ENCODE measurements at regions not wholly inside any gene's neighbourhood (a gene's known extent, or its start where the extent isn't known, plus 50 kb on each side); places are given as distances from the start of the nearest gene placed in this dataset.

DNA sequence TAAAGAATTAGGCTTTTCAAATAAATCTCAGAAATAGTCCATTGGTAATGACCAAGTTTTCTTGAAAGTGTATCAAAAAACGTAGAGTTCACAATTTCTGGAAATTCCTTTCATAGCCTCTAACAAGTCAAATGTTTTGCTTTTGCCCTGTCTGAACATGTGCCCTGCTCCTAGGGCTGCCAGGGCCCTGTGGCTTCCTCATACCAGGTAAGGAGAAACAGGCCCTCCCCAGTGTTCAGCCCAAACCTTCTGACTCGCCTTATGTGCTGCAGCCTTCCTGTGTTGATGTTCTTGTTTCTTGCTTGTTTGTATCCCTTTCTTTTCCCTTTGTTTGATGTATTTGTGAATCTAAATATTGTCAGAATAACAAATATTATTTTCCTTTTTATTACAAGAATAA, 146.1 kb upstream of the PACRGL start:
- DNase-seq (ENCODE audit: low spot score), result no peak
- H3K4me3 ChIP-seq (ENCODE audit: severe bottlenecking), result no peak overlapping the region
- peak; percentile 73 for ATAC-seq (ENCODE audit: low read depth)
- TF ChIP-seq, protein P1, sequence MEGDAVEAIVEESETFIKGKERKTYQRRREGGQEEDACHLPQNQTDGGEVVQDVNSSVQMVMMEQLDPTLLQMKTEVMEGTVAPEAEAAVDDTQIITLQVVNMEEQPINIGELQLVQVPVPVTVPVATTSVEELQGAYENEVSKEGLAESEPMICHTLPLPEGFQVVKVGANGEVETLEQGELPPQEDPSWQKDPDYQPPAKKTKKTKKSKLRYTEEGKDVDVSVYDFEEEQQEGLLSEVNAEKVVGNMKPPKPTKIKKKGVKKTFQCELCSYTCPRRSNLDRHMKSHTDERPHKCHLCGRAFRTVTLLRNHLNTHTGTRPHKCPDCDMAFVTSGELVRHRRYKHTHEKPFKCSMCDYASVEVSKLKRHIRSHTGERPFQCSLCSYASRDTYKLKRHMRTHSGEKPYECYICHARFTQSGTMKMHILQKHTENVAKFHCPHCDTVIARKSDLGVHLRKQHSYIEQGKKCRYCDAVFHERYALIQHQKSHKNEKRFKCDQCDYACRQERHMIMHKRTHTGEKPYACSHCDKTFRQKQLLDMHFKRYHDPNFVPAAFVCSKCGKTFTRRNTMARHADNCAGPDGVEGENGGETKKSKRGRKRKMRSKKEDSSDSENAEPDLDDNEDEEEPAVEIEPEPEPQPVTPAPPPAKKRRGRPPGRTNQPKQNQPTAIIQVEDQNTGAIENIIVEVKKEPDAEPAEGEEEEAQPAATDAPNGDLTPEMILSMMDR (IDR thresholded peaks at IDR 0.05; ENCODE audit: poor library complexity, severe bottlenecking), result no peak
- H3K4me1 ChIP-seq (ENCODE audit: insufficient read depth, poor library complexity, severe bottlenecking), result no peaks in the 10 kb centered on the region
- no peaks in the 10 kb centered on the region for H3K27me3 ChIP-seq (ENCODE audit: insufficient read depth, poor library complexity, severe bottlenecking)
- no peak overlapping the region for H3K27ac ChIP-seq (ENCODE audit: poor library complexity, severe bottlenecking)
- no peaks in the 10 kb centered on the region for H3K9me3 ChIP-seq (ENCODE audit: severe bottlenecking)
- no peaks in the 10 kb centered on the region for H3K36me3 ChIP-seq (ENCODE audit: low read depth)

DNA sequence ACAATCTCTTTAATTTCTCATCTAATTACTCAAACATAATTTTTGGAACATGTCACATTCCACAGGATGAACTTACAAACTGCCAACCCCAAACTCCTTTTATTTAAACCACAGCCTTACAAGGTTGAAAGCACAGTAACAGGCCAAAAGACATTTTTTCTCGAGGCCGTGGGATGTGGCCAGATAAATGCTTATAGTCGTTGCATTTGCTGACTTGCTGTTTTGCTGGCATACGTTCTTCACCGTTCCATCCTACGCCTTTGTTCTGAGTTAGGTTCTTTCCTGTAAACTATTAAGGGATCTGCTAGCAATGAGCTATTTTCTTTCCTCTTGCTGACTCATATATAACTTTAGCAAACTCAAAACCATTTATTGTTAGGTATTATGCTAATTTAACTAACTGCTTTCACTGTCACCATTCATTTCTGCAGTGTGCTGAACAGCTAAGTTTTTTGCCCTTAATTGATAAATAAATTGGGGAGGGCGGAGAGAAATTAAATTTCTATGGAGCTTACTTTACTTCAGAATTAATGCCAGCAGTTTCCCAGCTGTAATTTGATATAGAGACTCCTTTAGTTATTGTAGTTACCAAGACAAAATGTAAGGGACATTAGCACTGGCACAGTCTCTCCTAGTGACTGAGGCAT, 135.1 kb upstream of the PACRGL start:
- ATAC-seq (ENCODE audit: low read depth) (no peak), DNase-seq (ENCODE audit: low spot score) (no peak)
- H3K4me1 ChIP-seq (ENCODE audit: insufficient read depth, poor library complexity, severe bottlenecking), result no peaks in the 10 kb centered on the region
- H3K27ac ChIP-seq (ENCODE audit: poor library complexity, severe bottlenecking), result no peak overlapping the region
- H3K4me3 ChIP-seq (ENCODE audit: severe bottlenecking), result no peak overlapping the region
- TF ChIP-seq, protein P1 (IDR thresholded peaks at IDR 0.05; ENCODE audit: poor library complexity, severe bottlenecking), result no peak
- no peaks in the 10 kb centered on the region for H3K27me3 ChIP-seq (ENCODE audit: insufficient read depth, poor library complexity, severe bottlenecking)
- H3K36me3 ChIP-seq (ENCODE audit: low read depth), result no peaks in the 10 kb centered on the region
- H3K9me3 ChIP-seq (ENCODE audit: severe bottlenecking), result no peaks in the 10 kb centered on the region

DNA sequence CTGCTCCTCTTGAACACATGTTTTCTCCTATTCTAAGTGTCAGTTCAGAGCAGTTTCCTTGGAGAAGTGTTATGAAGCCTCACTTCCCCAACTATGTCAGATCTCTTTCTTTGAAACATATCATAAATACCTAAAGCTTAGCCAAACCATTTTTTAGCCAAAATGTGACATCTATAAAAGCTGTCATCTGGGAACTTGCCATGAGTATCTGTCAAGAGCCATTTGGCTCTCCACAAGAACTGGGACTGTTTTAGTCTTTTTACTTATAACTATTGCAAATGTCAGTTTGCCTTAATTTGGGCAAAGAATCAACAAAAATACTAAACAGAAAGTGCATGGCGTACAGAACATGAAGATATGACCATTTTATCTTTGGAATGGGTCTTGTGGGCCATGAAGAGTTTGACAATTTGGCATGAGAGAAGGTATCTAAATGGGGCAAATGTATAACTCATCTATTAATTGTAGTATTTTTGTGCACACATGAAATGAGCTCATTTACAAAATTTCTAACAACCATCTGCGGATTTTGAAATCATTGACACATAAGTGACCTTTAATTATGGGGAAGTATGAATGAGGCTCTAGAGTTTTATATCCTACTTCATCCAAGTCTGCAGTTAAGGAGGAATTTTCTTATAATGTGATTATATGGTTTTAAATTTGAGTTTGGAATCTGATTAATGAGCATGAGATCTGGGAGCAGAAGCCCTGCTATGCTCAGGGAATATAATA, 129.1 kb upstream of the PACRGL start:
- ATAC-seq (ENCODE audit: low read depth) (no peak), DNase-seq (ENCODE audit: low spot score) (no peak)
- Histone ChIP-seq H3K4me1 (ENCODE audit: insufficient read depth, poor library complexity, severe bottlenecking) (no peaks in the 10 kb centered on the region), H3K9me3 (ENCODE audit: severe bottlenecking) (no peaks in the 10 kb centered on the region), H3K27me3 (ENCODE audit: insufficient read depth, poor library complexity, severe bottlenecking) (no peaks in the 10 kb centered on the region), H3K36me3 (ENCODE audit: low read depth) (no peaks in the 10 kb centered on the region), H3K27ac (ENCODE audit: poor library complexity, severe bottlenecking) (no peak overlapping the region), H3K4me3 (ENCODE audit: severe bottlenecking) (no peak overlapping the region)
- TF ChIP-seq, protein P1 (IDR thresholded peaks at IDR 0.05; ENCODE audit: poor library complexity, severe bottlenecking), result no peak

DNA sequence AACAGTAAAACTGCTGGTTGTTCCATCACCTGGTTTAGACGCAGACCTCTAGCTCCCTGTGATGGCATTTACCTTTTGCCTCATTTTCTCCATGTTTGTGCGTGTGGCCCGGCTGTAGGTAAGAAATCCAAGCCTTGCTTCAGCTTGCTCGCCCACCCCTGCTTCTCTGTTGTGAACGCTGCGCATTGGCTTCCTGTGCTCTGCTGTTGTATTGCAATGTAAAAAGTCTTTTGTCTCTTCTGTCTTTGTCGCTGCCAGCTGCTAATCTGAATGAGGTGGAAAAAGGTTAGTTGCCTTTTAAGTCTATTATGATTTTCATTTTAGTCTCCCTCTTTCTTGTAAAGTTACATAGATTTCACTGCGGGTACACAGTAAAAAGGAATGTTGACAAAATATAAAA, 127.3 kb upstream of the PACRGL start:
- TF ChIP-seq, protein P1 (IDR thresholded peaks at IDR 0.05; ENCODE audit: poor library complexity, severe bottlenecking), result no peak
- Histone ChIP-seq H3K4me1 (ENCODE audit: insufficient read depth, poor library complexity, severe bottlenecking) (no peaks in the 10 kb centered on the region), H3K9me3 (ENCODE audit: severe bottlenecking) (no peaks in the 10 kb centered on the region), H3K27me3 (ENCODE audit: insufficient read depth, poor library complexity, severe bottlenecking) (no peaks in the 10 kb centered on the region), H3K4me3 (ENCODE audit: severe bottlenecking) (no peak overlapping the region), H3K36me3 (ENCODE audit: low read depth) (no peaks in the 10 kb centered on the region), H3K27ac (ENCODE audit: poor library complexity, severe bottlenecking) (no peak overlapping the region)
- ATAC-seq (ENCODE audit: low read depth) (no peak), DNase-seq (ENCODE audit: low spot score) (no peak)

DNA sequence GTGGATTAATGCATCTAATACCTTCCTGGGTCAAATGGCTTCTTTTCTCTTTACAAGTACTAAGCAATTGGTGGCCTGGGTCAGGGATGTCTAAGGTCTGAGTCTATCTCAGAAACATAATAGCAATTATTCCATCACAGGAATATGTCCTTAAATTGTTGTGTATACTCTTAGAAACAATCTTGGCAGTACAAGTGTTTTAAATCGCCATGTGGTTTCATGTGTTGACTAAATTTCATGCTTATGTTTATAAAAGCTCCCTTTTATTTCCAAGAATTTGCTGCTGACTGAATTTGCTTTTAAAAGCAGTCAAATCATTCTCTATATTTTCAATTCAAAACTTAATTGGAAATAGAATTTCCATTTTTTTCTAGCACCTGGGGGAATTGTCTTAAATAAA, 125.3 kb upstream of the PACRGL start:
- no peaks in the 10 kb centered on the region for H3K27me3 ChIP-seq (ENCODE audit: insufficient read depth, poor library complexity, severe bottlenecking)

More for the DNA sequence above, 125.3 kb upstream of the PACRGL start:
- Histone ChIP-seq H3K4me1 (ENCODE audit: insufficient read depth, poor library complexity, severe bottlenecking) (no peaks in the 10 kb centered on the region), H3K27ac (ENCODE audit: poor library complexity, severe bottlenecking) (no peak overlapping the region), H3K4me3 (ENCODE audit: severe bottlenecking) (no peak overlapping the region), H3K9me3 (ENCODE audit: severe bottlenecking) (no peaks in the 10 kb centered on the region), H3K36me3 (ENCODE audit: low read depth) (no peaks in the 10 kb centered on the region)
- no peak for DNase-seq (ENCODE audit: low spot score)
- TF ChIP-seq, protein P1 (IDR thresholded peaks at IDR 0.05; ENCODE audit: poor library complexity, severe bottlenecking), result no peak
- ATAC-seq (ENCODE audit: low read depth), result no peak

Data from RWPE2 (cell line).